SK-N-MC (cell line): ENCODE measurements at regions not wholly inside any gene's neighbourhood (a gene's known extent, or its start where the extent isn't known, plus 50 kb on each side); places are given as distances from the start of the nearest gene placed in this dataset.

ENCODE experiments used
- EZH2 ChIP-seq: fragments of 200-600 bp; sonication (generic); IDR thresholded peaks from one replicate; pipeline ENCODE4 v1.6.1; 2017; ENCODE audit warnings: antibody characterized with exemption
- FOXP2 ChIP-seq: optimal IDR thresholded peaks from 2 replicates; pipeline ENCODE3; 2011; ENCODE audit warnings: mild to moderate bottlenecking, moderate library complexity; ENCODE audit not compliant: insufficient read depth; ENCODE audit errors: extremely low read length, control extremely low read depth
- POLR2AphosphoS5 ChIP-seq: IDR thresholded peaks from 2 replicates; pipeline ENCODE4 v1.6.1; 2012; ENCODE audit warnings: mild to moderate bottlenecking, low read depth, low read length, borderline replicate concordance

- no peak for TF ChIP-seq EZH2
- TF ChIP-seq POLR2AphosphoS5 = no peak
- TF ChIP-seq FOXP2 = no peak
Measured at GRCh38 chr9:108772301-108772894, 83.4 kb downstream of the ACTL7B start.
